WTC11 (cell line): ENCODE measurements at regions not wholly inside any gene's neighbourhood (a gene's known extent, or its start where the extent isn't known, plus 50 kb on each side); places are given as distances from the start of the nearest gene placed in this dataset.

Experiments used
- ATAC-seq: fragments of 200-7000 bp; cut with Tn5 transposase; 2 replicates; pipeline ENCODE4 v1.10.0; 2021; ENCODE audit warnings: mild to moderate bottlenecking, moderate library complexity
- CTCF ChIA-PET: fragments of 300-600 bp; sonication (Branson Sonifier 250); formaldehyde crosslinking; loops from one replicate; lab custom pipeline; 2021; ENCODE audit warnings: antibody characterized with exemption; lab: Charles Lee
- POLR2A ChIA-PET: fragments of 350-600 bp; sonication (Branson Sonifier 250); formaldehyde crosslinking; loops from one replicate; lab custom pipeline; 2021; ENCODE audit warnings: antibody characterized with exemption; lab: Charles Lee
- DNase-seq: peaks from one replicate; pipeline ENCODE4 v3.0.0; 2021; ENCODE audit warnings: low spot score
- H3K27ac Mint-ChIP-seq: 2 replicates; pipeline ENCODE4 v1.8.0; 2021; ENCODE audit warnings: mixed read lengths
- H3K27me3 Mint-ChIP-seq: 2 replicates; pipeline ENCODE4 v1.8.0; 2021; ENCODE audit warnings: low read depth, mild to moderate bottlenecking, moderate library complexity, mixed read lengths
- H3K36me3 Mint-ChIP-seq: 2 replicates; pipeline ENCODE4 v1.8.0; 2021; ENCODE audit warnings: mixed read lengths
- H3K4me1 Mint-ChIP-seq: 2 replicates; pipeline ENCODE4 v1.8.0; 2022; ENCODE audit warnings: mixed read lengths
- H3K4me3 Mint-ChIP-seq: 2 replicates; pipeline ENCODE4 v1.8.0; 2021; ENCODE audit warnings: mild to moderate bottlenecking, moderate library complexity, mixed read lengths
- H3K9me3 Mint-ChIP-seq: 2 replicates; pipeline ENCODE4 v1.8.0; 2021; ENCODE audit warnings: mixed read lengths
- CREM ChIP-seq: sonication (generic); formaldehyde crosslinking; IDR thresholded peaks from 2 replicates; pipeline ENCODE4 v1.8.1; 2022; ENCODE audit warnings: mild to moderate bottlenecking, missing genetic modification reagents, moderate library complexity
- EMX1 ChIP-seq: fragments of 250-450 bp; sonication (Bioruptor Pico); IDR thresholded peaks from 2 replicates; pipeline ENCODE4 v1.8.0; 2021; ENCODE audit warnings: mild to moderate bottlenecking
- ETV6 ChIP-seq: sonication (generic); formaldehyde crosslinking; IDR thresholded peaks from 2 replicates; pipeline ENCODE4 v1.8.1; 2022; ENCODE audit warnings: mild to moderate bottlenecking, missing genetic modification reagents
- FOXP1 ChIP-seq: sonication (generic); formaldehyde crosslinking; IDR thresholded peaks from 2 replicates; pipeline ENCODE4 v1.8.0; 2022; ENCODE audit warnings: missing genetic modification reagents, mild to moderate bottlenecking, moderate library complexity, borderline replicate concordance
- JAZF1 ChIP-seq: fragments of 250-450 bp; sonication (Bioruptor Pico); IDR thresholded peaks from 2 replicates; pipeline ENCODE4 v1.9.0; 2021; ENCODE audit warnings: moderate library complexity, mild to moderate bottlenecking, inconsistent platforms
- JUN ChIP-seq: sonication (generic); formaldehyde crosslinking; IDR thresholded peaks from 2 replicates; pipeline ENCODE4 v1.8.0; 2023; ENCODE audit warnings: mild to moderate bottlenecking, missing genetic modification reagents
- NFYB ChIP-seq: sonication (generic); formaldehyde crosslinking; conservative IDR thresholded peaks from 2 replicates; pipeline ENCODE4 v1.8.0; 2022; ENCODE audit warnings: low read depth, missing genetic modification reagents
- NR2C2 ChIP-seq: sonication (generic); formaldehyde crosslinking; IDR thresholded peaks from 2 replicates; pipeline ENCODE4 v1.8.0; 2022; ENCODE audit warnings: mild to moderate bottlenecking, missing genetic modification reagents
- NR3C1 ChIP-seq: sonication (generic); formaldehyde crosslinking; conservative IDR thresholded peaks from 2 replicates; pipeline ENCODE4 v1.8.1; 2023; ENCODE audit warnings: low read depth, mild to moderate bottlenecking, missing genetic modification reagents
- RORB ChIP-seq: fragments of 250-450 bp; sonication (Bioruptor Pico); IDR thresholded peaks from 2 replicates; pipeline ENCODE4 v1.9.0; 2021; ENCODE audit warnings: mild to moderate bottlenecking
- SMAD3 ChIP-seq: sonication (generic); formaldehyde crosslinking; IDR thresholded peaks from 2 replicates; pipeline ENCODE4 v1.8.0; 2022; ENCODE audit warnings: missing genetic modification reagents, mild to moderate bottlenecking, borderline replicate concordance
- ZBTB21 ChIP-seq: sonication (generic); formaldehyde crosslinking; IDR thresholded peaks from 2 replicates; pipeline ENCODE4 v1.8.1; 2023; ENCODE audit warnings: mild to moderate bottlenecking, missing genetic modification reagents, borderline replicate concordance
- ZNF219 ChIP-seq: sonication (generic); formaldehyde crosslinking; IDR thresholded peaks from 2 replicates; pipeline ENCODE4 v1.8.0; 2023; ENCODE audit warnings: missing genetic modification reagents, mild to moderate bottlenecking, borderline replicate concordance
- ZNF416 ChIP-seq: fragments of 250-450 bp; sonication (Bioruptor Pico); IDR thresholded peaks from 2 replicates; pipeline ENCODE4 v1.9.0; 2021; ENCODE audit warnings: mild to moderate bottlenecking, inconsistent platforms
- TF ChIP-seq, protein P1 (sequence below): fragments of 250-450 bp; sonication (Bioruptor Pico); IDR thresholded peaks from 2 replicates; pipeline ENCODE4 v1.9.0; 2021; ENCODE audit warnings: mild to moderate bottlenecking
- TF ChIP-seq, protein P2 (sequence below): sonication (generic); formaldehyde crosslinking; IDR thresholded peaks from 2 replicates; pipeline ENCODE4 v1.8.1; 2022; ENCODE audit warnings: mild to moderate bottlenecking, moderate library complexity, missing genetic modification reagents
- TF ChIP-seq, protein P3 (sequence below): sonication (generic); formaldehyde crosslinking; IDR thresholded peaks from 2 replicates; pipeline ENCODE4 v1.8.1; 2023; ENCODE audit warnings: mild to moderate bottlenecking, missing genetic modification reagents, borderline replicate concordance
- TF ChIP-seq, protein P4 (sequence below): sonication (generic); formaldehyde crosslinking; IDR thresholded peaks from 2 replicates; pipeline ENCODE4 v1.8.1; 2022; ENCODE audit warnings: missing genetic modification reagents, borderline replicate concordance
- TF ChIP-seq, protein P5 (sequence below): sonication (generic); formaldehyde crosslinking; IDR thresholded peaks from 2 replicates; pipeline ENCODE4 v1.8.0; 2023; ENCODE audit warnings: missing genetic modification reagents
- TF ChIP-seq, protein P6 (sequence below): sonication (generic); formaldehyde crosslinking; IDR thresholded peaks from 2 replicates; pipeline ENCODE4 v1.8.0; 2022; ENCODE audit warnings: mild to moderate bottlenecking, missing genetic modification reagents

DNA sequence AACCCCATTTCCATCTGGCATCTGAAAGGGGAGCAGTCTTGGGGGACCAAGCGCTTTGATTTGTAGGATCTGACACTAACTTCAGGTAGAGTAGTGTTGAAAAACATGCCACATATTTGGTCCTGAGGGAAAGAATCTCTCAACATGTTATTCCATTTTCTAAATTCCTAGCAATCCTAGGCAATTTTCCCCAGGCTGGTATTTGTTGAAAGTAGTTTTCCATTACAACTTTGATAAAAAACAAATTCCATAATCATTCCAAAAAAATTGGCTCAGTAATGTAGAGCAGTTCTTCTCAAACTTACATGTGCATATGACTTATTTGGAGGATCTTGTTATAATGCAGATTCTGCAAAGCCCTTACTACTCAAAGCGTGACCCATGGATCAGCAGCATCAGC, 477.9 kb downstream of the ACTL7B start:
- H3K36me3 Mint-ChIP-seq: peaks cover 2% of the 10 kb centered on the region; the same call in 1 of the 2 replicates
- no peak overlapping the region for H3K4me3 Mint-ChIP-seq
- H3K9me3 Mint-ChIP-seq: peaks cover 22% of the 10 kb centered on the region
- CTCF ChIA-PET: no interaction called here
- POLR2A ChIA-PET: no interaction called here
- peaks cover 26% of the 10 kb centered on the region for H3K4me1 Mint-ChIP-seq
- H3K27ac Mint-ChIP-seq: no peak overlapping the region
- H3K27me3 Mint-ChIP-seq: no peaks in the 10 kb centered on the region
- TF ChIP-seq, protein P1, sequence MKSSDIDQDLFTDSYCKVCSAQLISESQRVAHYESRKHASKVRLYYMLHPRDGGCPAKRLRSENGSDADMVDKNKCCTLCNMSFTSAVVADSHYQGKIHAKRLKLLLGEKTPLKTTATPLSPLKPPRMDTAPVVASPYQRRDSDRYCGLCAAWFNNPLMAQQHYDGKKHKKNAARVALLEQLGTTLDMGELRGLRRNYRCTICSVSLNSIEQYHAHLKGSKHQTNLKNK (CRISPR knock-in tag): no peak
- no peak for TF ChIP-seq SMAD3 (CRISPR knock-in tag)
- TF ChIP-seq CREM (CRISPR knock-in tag): no peak
- no peak for TF ChIP-seq FOXP1
- no peak for TF ChIP-seq ETV6
- no peak for TF ChIP-seq NR3C1 (CRISPR knock-in tag)
- TF ChIP-seq, protein P2, sequence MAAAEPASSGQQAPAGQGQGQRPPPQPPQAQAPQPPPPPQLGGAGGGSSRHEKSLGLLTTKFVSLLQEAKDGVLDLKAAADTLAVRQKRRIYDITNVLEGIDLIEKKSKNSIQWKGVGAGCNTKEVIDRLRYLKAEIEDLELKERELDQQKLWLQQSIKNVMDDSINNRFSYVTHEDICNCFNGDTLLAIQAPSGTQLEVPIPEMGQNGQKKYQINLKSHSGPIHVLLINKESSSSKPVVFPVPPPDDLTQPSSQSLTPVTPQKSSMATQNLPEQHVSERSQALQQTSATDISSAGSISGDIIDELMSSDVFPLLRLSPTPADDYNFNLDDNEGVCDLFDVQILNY: no peak
- no peak for TF ChIP-seq ZBTB21
- no peak for TF ChIP-seq JUN (CRISPR knock-in tag)
- no peak for TF ChIP-seq ZNF219 (CRISPR knock-in tag)
- no peak for DNase-seq
- ATAC-seq: no peak

DNA sequence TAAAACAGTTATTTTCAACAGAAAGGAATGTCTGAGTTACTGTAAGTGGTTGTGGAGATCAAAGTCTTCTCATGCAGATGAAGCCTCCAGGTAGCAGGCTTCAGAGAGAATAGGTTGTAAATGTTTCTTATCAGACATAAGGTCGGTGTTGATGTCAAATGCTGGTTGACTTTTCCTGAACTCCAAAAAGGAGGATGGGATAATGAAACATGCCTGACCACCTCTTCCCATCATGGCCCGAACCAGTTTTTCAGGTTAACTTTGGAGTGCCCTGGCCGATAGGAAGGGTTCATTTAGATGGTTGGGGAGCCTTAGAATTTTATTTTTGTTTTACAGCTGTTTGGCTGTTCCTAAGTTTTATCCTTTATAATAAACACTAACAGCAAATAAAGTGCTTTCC, 478.4 kb downstream of the ACTL7B start:
- H3K4me1 Mint-ChIP-seq: peaks cover 26% of the 10 kb centered on the region
- H3K9me3 Mint-ChIP-seq: peaks cover 22% of the 10 kb centered on the region
- CTCF ChIA-PET: no interaction called here
- no peak overlapping the region for H3K4me3 Mint-ChIP-seq
- TF ChIP-seq, protein P3, sequence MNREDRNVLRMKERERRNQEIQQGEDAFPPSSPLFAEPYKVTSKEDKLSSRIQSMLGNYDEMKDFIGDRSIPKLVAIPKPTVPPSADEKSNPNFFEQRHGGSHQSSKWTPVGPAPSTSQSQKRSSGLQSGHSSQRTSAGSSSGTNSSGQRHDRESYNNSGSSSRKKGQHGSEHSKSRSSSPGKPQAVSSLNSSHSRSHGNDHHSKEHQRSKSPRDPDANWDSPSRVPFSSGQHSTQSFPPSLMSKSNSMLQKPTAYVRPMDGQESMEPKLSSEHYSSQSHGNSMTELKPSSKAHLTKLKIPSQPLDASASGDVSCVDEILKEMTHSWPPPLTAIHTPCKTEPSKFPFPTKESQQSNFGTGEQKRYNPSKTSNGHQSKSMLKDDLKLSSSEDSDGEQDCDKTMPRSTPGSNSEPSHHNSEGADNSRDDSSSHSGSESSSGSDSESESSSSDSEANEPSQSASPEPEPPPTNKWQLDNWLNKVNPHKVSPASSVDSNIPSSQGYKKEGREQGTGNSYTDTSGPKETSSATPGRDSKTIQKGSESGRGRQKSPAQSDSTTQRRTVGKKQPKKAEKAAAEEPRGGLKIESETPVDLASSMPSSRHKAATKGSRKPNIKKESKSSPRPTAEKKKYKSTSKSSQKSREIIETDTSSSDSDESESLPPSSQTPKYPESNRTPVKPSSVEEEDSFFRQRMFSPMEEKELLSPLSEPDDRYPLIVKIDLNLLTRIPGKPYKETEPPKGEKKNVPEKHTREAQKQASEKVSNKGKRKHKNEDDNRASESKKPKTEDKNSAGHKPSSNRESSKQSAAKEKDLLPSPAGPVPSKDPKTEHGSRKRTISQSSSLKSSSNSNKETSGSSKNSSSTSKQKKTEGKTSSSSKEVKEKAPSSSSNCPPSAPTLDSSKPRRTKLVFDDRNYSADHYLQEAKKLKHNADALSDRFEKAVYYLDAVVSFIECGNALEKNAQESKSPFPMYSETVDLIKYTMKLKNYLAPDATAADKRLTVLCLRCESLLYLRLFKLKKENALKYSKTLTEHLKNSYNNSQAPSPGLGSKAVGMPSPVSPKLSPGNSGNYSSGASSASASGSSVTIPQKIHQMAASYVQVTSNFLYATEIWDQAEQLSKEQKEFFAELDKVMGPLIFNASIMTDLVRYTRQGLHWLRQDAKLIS (CRISPR knock-in tag): no peak
- no peak for TF ChIP-seq EMX1 (CRISPR knock-in tag)
- DNase-seq (no peak), ATAC-seq (no peak)
- peaks cover 2% of the 10 kb centered on the region; the same call in 1 of the 2 replicates for H3K36me3 Mint-ChIP-seq
- POLR2A ChIA-PET: no interaction called here
- H3K27ac Mint-ChIP-seq: no peak overlapping the region
- no peaks in the 10 kb centered on the region for H3K27me3 Mint-ChIP-seq

DNA sequence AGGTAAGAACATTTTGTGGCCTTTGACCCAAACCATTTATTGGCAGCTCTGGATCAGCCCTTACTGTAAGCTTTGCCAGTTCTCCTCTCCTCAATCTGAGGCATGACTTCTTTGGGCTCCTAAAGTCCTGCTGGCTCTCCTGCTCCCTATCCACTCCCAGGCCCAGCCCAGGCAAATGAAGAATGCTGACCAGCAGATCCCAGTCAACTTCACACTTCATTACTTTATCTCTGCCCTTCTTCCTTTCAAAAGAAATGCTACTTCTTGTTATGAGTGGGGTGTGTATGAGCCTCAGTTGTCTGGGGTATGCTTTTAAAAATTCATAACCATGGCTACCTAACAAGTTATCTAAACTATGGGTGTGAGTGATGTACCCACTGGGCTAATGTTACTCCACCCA, 479.6 kb downstream of the ACTL7B start:
- no peaks in the 10 kb centered on the region for H3K27me3 Mint-ChIP-seq
- ChIA-PET POLR2A (no interaction called here), CTCF (no interaction called here)
- DNase-seq (no peak), ATAC-seq (no peak)
- no peak overlapping the region for H3K4me3 Mint-ChIP-seq
- H3K27ac Mint-ChIP-seq: no peak overlapping the region
- peaks cover 2% of the 10 kb centered on the region; the same call in 1 of the 2 replicates for H3K36me3 Mint-ChIP-seq
- peaks cover 26% of the 10 kb centered on the region for H3K4me1 Mint-ChIP-seq
- peaks cover 24% of the 10 kb centered on the region for H3K9me3 Mint-ChIP-seq
- TF ChIP-seq ETV6: no peak

DNA sequence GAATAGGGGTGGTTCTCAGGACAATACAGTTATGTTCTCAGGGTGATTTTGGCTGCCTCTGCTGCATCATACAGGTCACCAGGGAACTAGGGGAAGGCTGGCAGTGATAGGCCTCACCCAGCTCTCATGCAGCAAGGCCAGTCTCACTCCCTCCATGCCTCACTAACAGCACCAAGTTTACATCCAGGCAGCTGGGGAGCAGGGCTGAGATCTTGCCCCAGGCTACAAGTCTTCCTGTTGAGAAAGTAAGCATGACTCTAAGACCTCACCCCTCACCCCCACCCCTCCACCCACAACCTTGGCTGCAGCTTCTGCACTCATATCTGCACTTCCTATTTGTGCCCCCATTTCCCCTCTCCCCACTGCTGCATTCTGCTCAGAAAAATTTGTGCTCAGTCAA, 481.2 kb downstream of the ACTL7B start:
- H3K27me3 Mint-ChIP-seq: no peaks in the 10 kb centered on the region
- H3K4me1 Mint-ChIP-seq: peaks cover 26% of the 10 kb centered on the region
- ChIA-PET POLR2A (no interaction called here), CTCF (no interaction called here)
- DNase-seq (no peak), ATAC-seq (no peak)
- H3K9me3 Mint-ChIP-seq: peaks cover 34% of the 10 kb centered on the region
- no peak overlapping the region for H3K27ac Mint-ChIP-seq
- H3K36me3 Mint-ChIP-seq: peaks cover 2% of the 10 kb centered on the region; the same call in 1 of the 2 replicates
- no peak overlapping the region for H3K4me3 Mint-ChIP-seq
- TF ChIP-seq NFYB (no peak), ZNF416 (no peak), RORB (no peak), NR2C2 (no peak), JAZF1 (CRISPR knock-in tag) (no peak)
- TF ChIP-seq, protein P4, sequence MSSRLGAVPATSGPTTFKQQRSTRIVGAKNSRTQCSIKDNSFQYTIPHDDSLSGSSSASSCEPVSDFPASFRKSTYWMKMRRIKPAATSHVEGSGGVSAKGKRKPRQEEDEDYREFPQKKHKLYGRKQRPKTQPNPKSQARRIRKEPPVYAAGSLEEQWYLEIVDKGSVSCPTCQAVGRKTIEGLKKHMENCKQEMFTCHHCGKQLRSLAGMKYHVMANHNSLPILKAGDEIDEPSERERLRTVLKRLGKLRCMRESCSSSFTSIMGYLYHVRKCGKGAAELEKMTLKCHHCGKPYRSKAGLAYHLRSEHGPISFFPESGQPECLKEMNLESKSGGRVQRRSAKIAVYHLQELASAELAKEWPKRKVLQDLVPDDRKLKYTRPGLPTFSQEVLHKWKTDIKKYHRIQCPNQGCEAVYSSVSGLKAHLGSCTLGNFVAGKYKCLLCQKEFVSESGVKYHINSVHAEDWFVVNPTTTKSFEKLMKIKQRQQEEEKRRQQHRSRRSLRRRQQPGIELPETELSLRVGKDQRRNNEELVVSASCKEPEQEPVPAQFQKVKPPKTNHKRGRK (CRISPR knock-in tag): no peak
- TF ChIP-seq, protein P2: no peak
- TF ChIP-seq, protein P5, sequence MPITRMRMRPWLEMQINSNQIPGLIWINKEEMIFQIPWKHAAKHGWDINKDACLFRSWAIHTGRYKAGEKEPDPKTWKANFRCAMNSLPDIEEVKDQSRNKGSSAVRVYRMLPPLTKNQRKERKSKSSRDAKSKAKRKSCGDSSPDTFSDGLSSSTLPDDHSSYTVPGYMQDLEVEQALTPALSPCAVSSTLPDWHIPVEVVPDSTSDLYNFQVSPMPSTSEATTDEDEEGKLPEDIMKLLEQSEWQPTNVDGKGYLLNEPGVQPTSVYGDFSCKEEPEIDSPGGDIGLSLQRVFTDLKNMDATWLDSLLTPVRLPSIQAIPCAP (CRISPR knock-in tag): no peak
- TF ChIP-seq, protein P6, sequence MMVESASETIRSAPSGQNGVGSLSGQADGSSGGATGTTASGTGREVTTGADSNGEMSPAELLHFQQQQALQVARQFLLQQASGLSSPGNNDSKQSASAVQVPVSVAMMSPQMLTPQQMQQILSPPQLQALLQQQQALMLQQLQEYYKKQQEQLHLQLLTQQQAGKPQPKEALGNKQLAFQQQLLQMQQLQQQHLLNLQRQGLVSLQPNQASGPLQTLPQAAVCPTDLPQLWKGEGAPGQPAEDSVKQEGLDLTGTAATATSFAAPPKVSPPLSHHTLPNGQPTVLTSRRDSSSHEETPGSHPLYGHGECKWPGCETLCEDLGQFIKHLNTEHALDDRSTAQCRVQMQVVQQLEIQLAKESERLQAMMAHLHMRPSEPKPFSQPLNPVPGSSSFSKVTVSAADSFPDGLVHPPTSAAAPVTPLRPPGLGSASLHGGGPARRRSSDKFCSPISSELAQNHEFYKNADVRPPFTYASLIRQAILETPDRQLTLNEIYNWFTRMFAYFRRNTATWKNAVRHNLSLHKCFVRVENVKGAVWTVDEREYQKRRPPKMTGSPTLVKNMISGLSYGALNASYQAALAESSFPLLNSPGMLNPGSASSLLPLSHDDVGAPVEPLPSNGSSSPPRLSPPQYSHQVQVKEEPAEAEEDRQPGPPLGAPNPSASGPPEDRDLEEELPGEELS (CRISPR knock-in tag): no peak
